Amygdala (tissue), 56 donors: ENCODE measurements at regions not wholly inside any gene's neighbourhood (a gene's known extent, or its start where the extent isn't known, plus 50 kb on each side); places are given as distances from the start of the nearest gene placed in this dataset.
"Not testable (repeated sequence)": the region's sequence is repeated elsewhere in the genome, so short reads cannot be mapped to it uniquely, and the experiment has no call there.

ENCODE experiments used
- DNase-seq, 56 donors: peaks; one replicate each; lab custom pipeline; 2025; lab: John Stamatoyannopoulos, UW

DNA sequence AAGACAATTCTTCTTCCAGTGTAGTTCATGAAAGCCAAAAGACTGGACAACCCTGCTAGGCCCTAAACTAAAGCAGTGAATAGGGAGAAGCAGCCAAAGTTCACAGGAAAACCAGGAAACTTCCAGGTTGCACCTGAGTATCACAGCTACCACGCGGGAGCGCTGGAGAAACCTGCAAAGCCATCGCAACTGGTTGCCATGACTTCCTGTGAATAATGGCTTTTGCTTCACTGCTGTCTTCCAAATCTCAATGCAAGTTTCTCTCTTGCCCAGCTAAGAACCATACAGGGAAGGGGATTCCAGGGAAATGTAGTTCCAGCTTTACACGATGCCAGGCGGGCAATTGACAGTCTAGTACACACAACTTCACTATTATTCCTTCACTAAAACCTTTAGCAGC lies 114.1 kb downstream of the GXYLT1 start:
- no peak for DNase-seq

DNA sequence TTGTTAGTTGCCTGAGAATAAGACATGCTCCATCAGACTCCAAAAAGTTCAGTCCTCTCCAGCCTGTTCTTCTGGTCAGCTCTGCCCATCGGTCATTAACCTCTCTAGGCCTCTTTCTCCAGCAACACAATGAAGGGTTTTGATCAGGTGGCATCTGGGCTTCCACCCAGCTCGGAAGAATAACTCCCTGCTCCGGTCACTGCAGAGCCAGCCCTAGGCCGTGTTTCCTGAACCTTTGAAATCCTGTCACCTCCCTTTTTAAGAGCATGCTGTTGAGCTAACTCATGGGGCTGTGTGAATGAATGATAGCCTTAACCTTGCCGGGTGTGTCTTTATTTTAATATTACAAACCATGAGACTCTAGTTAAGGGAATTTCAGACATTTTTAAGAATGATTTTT lies 117.1 kb downstream of the GXYLT1 start:
- DNase-seq: peak in 3 of 56 donors; percentile 4 to 18 (median 10)

DNA sequence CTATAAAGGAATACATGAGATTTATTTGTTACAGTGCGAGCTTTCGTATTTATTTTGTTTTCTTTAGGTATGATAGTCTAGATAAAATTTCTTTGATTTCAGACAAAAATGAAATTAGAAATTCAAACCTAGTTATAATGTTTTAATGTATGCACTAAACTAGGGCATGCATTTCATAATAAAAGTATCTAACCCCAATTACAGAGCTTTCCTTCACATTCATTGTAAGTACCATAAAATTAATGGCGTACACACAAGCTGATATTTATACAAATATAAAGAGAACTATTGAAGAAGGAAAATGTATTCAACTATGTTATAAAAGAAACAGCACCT lies 120.2 kb downstream of the GXYLT1 start:
- no peak for DNase-seq

- peak in 51 of 56 donors; percentile 6 to 81 (median 50) for DNase-seq
These were observed 120.8 kb downstream of the GXYLT1 start for GRCh38 chr12:42023733-42024494.

DNA sequence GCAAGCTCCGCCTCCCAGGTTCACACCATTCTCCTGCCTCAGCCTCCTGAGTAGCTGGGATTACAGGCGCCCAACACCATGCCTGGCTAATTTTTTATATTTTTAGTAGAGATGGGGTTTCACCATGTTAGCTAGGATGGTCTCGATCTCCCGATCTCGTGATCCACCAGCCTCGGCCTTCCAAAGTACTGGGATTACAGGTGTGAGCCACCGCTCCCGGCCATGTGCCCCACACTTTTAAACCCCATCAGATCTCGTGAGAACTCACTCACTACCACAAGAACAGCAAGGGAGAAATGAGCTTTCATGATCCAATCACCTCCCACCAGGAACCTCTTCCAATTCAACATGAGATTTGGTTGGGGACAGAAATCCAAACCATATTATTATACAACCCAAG lies 122.7 kb downstream of the GXYLT1 start:
- not testable (repeated sequence) for DNase-seq

DNA sequence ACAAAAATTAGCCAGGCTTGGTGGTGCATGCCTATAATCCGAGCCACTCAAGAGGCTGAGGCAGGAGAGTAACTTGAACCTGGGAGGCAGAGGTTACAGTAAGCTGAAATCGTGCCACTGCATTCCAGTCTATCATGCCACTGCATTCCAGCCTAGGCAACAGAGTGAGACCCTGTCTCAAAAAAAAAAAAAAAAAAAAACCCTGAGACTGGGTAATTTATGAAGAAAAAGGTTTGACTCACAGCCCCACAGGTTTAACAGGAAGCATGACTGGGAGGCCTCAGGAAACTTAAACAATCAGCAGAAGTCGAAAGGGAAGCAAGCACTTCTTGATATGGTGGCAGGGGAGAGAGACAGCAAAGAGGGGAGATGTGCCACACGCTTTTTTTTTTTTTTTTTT lies 123.2 kb downstream of the GXYLT1 start:
- no peak for DNase-seq

DNA sequence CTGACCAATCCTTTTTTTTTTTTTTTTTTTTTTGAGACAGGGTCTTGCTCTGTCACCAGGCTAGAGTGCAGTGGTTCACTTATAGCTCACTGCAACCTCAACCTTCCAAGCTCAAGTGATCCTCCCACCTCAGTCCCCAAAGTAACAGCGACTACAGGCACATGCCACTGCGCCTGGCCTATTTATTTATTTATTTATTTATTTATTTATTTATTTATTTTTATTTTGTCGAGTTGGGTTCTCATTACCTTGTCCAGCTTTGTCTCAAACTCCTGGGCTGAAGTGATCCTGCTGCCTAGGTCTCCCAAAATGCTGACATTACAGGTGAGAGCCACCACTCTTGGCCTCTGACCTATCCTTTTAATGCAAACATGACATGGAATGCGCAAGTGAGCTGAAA lies 124.4 kb downstream of the GXYLT1 start:
- no peak for DNase-seq

- no peak for DNase-seq
These were observed 124.9 kb downstream of the GXYLT1 start for GRCh38 chr12:42019746-42020145.

- DNase-seq: no peak
These were observed 127.6 kb downstream of the GXYLT1 start for GRCh38 chr12:42017051-42017450.

- DNase-seq: no peak
These were observed 129.6 kb downstream of the GXYLT1 start for GRCh38 chr12:42015051-42015461.

DNA sequence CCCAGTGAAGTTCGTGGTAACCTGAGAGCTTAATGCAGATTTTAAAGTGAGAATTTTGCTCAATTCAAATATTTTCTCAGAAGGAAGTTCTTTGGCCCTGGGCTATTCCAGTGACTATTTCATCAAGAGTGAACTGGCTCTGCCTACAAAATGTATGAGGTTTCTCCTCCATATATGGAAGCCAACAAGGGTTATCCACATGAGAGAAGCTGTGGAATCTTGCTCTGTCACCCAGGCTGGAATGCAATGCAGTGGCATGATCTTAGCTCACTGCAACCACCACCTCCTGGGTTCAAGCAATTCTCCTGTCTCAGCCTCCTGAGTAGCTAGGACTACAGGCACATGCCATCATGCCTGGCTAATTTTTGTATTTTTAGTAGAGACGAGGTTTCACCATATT lies 132.2 kb downstream of the GXYLT1 start:
- not testable (repeated sequence) for DNase-seq

- no peak for DNase-seq
These were observed 134.0 kb downstream of the GXYLT1 start for GRCh38 chr12:42010715-42011114.

- DNase-seq: no peak
These were observed 134.4 kb downstream of the GXYLT1 start for GRCh38 chr12:42010257-42010656.

- DNase-seq: no peak
These were observed 135.7 kb downstream of the GXYLT1 start for GRCh38 chr12:42008996-42009395.

GRCh38 chr12:42003031-42003430 lies 141.6 kb downstream of the GXYLT1 start:
- no peak for DNase-seq

DNA sequence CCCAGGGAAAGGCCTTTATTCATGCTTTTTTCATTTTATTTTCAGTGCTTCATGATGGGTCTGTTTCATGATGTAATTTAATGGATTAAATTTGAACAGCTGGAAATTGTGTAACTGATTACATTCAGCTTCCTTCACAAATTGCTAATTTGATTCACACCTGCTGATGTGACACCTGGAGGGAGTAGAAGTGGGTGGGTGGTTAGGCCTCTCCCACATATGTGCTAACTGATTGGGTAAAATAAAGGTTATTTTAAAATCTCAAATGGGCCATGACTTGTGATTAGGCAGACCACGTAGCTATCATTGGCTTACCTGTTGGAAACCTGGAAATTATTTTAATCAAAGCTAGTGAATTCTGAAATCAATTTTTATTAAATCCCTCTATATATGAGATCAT lies 142.1 kb downstream of the GXYLT1 start:
- DNase-seq: no peak

DNA sequence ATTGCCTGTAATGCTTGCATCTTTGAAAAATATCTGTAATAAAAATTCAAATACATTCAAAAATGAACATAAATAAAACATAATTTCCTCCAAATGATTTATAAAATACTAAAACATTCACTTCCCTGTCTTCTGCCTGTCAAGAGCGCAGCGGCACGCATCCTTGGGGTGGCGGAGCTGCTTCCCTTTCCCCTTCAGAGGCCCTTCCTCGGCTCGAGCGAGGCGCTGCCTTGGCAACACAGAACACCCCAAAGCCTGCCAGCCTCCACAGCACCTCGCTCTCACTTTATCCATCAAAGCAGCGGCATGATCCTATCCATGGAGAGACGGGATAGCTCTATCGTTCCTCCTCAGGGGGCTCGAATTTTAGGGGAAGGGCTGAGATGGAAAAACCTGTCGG lies 146.2 kb downstream of the GXYLT1 start:
- DNase-seq: peak in 4 of 56 donors; percentile 0 to 3 (median 2)

DNA sequence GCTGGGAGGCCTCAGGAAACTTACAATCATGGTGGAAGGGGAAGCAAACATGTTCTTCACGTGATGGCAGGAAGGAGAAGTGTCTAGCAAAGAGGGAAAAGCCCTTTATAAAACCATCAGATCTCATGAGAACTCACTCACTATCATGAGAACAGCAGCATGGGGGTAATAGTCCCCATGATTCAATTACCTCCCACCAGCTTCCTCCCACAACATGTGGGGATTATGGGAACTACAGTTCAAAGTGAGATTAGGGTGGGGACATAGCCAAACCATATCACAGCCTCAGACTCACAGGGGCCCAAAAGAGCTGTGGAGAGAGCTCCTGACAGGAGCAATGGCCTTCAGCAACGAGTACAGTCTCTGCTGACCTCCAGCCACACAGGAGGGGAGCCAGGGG lies 151.4 kb downstream of the GXYLT1 start:
- DNase-seq: no peak

DNA sequence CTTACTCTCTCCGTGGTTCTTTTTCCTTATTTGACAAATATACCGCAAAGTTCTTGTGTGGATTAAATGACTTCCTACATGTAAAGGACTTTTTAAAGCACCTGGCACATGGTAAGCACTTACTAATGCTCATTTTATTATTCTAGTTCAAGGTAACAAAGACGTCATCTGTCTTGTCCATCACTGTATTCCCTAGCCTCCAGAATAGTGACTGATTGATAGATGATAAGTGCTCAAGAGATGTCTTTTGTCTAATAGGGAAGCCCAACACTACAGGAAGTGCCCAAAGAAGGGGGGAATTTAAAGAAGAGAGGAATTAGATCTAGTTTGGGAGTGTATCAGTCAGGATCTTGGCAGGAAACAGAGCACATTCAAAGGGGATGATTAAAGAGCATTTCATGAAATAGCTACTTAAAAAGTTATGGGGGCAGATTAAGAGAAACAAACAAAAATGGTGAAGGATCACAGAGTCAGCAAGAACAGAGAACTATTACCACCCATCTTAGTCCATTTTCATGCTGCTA lies 151.9 kb downstream of the GXYLT1 start:
- no peak for DNase-seq

DNA sequence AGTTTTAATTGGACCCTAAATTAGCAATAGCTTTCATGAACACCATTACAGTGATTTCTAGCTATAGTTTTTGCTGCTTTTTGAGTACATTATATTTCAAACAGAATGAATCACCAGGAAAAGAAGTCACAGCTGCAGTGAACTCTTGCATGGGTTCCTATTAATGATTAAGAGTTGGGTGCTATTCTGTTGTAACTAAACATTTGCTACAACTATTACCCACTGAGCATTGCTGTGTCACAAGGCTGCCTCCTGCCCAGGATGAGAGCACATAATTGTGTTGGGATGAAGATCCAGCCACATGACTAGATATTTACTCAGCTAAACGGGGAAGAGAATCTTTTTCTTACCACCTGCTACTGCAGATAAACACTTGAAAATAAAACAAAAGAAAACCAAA lies 152.7 kb downstream of the GXYLT1 start:
- DNase-seq: no peak

DNA sequence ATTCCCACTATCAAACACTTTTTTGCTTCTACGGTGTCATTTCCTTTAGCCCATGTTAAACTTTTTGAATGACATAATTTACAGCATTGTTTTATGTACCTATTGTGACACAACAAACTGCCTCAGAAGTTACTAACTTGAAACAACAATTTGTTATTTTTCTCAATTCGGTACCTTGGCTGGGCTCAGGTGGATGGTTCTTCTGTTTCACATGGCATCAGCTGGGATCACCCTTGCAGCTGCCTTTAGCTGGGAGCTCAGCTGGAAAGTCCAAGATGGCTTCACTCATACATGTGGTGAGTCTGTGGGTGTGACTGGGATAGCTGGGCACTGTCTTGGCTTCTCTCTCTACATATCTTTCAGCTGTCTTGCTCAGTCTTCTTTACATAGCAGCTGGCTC lies 156.0 kb downstream of the GXYLT1 start:
- no peak for DNase-seq

DNA sequence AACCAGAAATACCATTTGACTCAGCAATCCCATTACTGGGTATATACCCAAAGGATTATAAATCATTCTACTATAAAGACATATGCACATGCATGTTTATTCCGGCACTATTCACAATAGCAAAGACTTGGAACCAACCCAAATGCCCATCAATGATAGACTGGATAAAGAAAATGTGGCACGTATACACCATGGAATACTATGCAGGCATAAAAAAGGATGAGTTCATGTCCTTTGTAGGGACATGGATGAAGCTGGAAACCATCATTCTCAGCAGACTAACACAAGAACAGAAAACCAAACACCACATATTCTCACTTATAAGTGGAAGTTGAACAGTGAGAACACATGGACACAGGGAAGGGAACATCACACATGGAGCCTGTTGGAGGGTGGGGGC lies 158.2 kb downstream of the GXYLT1 start:
- DNase-seq: not testable (repeated sequence)

- no peak for DNase-seq
These were observed 160.8 kb downstream of the GXYLT1 start for GRCh38 chr12:41983856-41984255.
